C4-2B (cell line): ENCODE measurements at regions not wholly inside any gene's neighbourhood (a gene's known extent, or its start where the extent isn't known, plus 50 kb on each side); places are given as distances from the start of the nearest gene placed in this dataset.

ENCODE experiments used
- H3K27ac ChIP-seq: fragments of 450-650 bp; 2 replicates; pipeline ENCODE4 v1.5.1; 2017
- CTCF ChIP-seq: fragments of 450-650 bp; conservative IDR thresholded peaks from 2 replicates; pipeline ENCODE4 v1.5.1; 2017; ENCODE audit warnings: mild to moderate bottlenecking
- ZFX ChIP-seq: fragments of 450-650 bp; IDR thresholded peaks from 2 replicates; pipeline ENCODE4 v1.6.1; 2017

GRCh38 chr20:24147479-24147878 is 158.9 kb upstream of the GGTLC1 start:
- no peak overlapping the region for H3K27ac ChIP-seq
- no peak for TF ChIP-seq CTCF
- TF ChIP-seq ZFX: no peak

GRCh38 chr20:24146231-24146634 is 157.7 kb upstream of the GGTLC1 start:
- H3K27ac ChIP-seq: no peak overlapping the region
- TF ChIP-seq CTCF: no peak
- TF ChIP-seq ZFX: no peak

DNA sequence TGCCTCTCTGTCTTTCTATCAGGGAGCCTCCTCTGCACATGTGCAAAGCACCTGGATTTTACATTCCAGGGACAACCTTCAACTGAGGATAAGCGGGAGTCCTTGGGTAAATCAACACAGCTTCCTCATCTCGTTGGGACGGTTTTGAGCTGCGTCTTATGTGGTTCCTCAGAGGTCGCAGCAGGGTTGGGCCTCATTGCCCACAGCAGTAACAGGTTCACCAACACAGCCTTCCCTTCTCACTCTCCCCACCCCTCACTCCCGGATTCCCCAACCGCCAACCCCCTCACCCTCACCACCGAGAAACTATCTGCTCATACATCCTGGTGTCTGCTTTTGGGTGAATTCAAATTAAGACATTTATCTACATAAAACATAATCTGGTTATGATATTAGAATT is 155.8 kb upstream of the GGTLC1 start:
- no peak for TF ChIP-seq CTCF
- H3K27ac ChIP-seq: no peak overlapping the region

DNA sequence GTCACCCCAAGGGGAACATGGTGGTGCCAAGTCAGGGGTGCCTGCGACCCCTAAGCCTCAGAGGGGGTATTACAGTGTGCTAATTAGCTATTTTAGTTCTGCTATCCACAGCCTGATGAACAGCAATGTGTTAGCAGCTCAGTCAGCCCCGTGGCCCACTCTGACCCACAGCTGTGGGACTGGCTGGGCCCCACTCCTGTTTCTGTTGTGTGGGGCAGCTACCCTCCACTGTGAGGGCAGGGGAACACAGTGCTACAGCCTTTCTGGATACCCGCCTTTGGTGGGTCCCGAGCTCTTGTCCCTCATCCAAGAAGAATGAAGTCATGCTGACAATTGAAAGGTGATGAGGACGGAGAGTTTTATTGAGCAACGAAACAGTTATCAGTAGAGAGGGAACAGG is 152.5 kb upstream of the GGTLC1 start:
- TF ChIP-seq ZFX (no peak), CTCF (no peak)
- H3K27ac ChIP-seq: no peak overlapping the region

DNA sequence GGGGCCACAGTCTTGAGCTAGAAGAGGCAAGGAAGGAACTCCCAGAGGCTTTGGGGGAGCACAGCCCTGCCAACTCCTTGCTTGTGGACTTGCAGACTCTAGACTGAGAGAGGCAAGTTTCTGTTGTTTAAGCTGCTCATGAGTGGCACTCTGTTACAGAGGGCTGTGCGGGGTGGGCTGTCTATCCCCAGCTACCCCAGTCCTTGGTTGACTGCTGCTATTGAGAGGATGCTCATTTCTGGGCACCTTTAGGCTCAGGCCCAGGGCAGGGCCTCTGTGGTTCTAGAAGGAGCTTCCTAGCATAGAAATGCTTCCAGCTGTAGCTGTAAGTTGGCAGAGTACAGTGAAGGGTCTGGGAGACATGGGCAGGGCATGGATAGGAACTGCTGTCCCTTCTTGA is 151.3 kb upstream of the GGTLC1 start:
- TF ChIP-seq CTCF (no peak), ZFX (no peak)
- H3K27ac ChIP-seq: no peak overlapping the region

GRCh38 chr20:24138951-24139350 is 150.4 kb upstream of the GGTLC1 start:
- TF ChIP-seq ZFX (no peak), CTCF (no peak)
- H3K27ac ChIP-seq: no peak overlapping the region

- TF ChIP-seq CTCF (no peak), ZFX (no peak)
- H3K27ac ChIP-seq: no peak overlapping the region
Measured at GRCh38 chr20:24138196-24138857, 149.7 kb upstream of the GGTLC1 start.
